SHP77 (cell line): ENCODE measurements at regions not wholly inside any gene's neighbourhood (a gene's known extent, or its start where the extent isn't known, plus 50 kb on each side); places are given as distances from the start of the nearest gene placed in this dataset.
A peak's percentile ranks its signal among the peaks of the same experiment; 100 is the strongest.
"Not testable (repeated sequence)": the region's sequence is repeated elsewhere in the genome, so short reads cannot be mapped to it uniquely, and the experiment has no call there.

Experiments used
- DNase-seq, 2 experiments: peaks; one replicate each; lab custom pipeline; 2025; lab: John Stamatoyannopoulos, UW

DNA sequence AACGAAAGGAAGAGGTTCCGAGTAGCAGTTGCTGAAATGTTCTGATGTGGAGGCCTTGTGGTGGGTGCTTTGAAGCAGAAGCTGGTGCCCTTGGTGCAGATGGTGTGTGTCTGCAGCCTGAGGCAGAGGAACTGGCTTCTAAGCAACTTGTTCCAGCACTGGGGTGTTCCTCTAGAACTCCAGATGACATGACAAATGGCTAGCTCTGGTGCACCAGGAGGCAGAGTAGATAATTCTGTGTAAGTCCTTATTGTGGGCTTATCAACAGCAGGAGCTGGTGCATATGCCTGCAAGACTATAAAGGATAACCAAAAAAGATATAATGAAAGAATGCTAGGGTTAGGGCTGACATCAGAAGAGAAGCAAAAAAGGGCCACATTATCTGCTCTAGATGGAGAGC lies 76.5 kb downstream of the ARL5B start:
- no peak for DNase-seq

- DNase-seq, result no peak
Measured at GRCh38 chr10:18737236-18737635, 78.0 kb downstream of the ARL5B start.

DNA sequence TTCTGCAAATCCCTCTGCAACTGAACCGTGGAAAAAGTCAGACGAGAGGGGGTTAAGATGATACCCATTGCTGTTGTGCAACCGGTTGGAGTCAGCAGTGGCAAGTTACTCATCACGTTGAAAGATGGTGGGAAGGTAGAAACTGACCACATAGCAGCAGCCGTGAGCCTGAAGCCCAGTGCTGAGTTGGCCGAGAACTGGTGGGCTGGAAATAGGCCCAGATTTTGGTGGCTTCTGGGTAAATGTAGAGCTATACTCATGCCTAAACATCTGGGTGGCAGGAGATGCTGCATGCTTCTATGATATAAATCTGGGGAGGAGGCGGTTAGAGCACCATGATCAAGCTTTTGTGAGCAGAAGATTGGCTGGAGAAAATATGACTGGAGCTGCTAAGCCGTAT lies 78.6 kb downstream of the ARL5B start:
- no peak for DNase-seq

- no peak for DNase-seq
Measured at GRCh38 chr10:18738835-18739234, 79.6 kb downstream of the ARL5B start.

DNA sequence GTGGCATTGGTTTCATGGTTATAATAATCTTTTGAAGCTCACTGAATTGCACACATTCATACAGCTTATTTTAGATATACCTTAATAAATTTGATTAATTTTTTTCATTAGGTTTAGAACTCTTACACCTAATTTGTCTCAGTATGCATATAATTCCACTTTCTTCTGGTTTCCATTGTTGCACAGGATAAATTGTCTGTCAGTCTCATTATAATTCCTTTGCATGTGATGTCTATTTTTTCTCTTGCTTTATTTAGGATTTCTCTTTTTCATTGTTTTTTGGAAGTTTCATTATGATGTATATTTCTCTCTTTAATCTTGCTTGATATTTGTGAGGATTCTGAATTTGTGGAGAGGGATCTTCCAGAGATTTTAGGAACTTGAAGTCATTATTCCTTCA lies 84.7 kb downstream of the ARL5B start:
- DNase-seq, result no peak

GRCh38 chr10:18753312-18753895 lies 94.2 kb downstream of the ARL5B start:
- no peak for DNase-seq

DNA sequence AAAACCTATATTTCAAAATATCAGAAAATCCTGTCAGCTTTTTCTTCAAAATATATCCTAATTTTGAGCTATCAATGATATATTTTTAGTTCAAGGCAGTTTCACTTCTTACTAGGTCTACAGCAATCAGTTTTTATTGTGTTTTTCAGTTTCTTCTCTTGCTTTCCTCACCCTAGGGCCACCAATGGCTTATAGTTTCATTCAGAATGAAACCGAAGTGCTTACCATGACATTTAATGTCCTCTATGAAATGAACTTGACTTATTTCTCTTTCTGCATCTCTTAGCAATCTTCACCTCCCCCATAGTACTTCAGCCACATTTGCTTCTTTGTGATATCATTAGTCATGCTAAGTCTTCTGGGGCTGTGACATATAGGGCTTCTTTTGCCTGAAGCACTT lies 100.3 kb downstream of the ARL5B start:
- DNase-seq, result no peak

DNA sequence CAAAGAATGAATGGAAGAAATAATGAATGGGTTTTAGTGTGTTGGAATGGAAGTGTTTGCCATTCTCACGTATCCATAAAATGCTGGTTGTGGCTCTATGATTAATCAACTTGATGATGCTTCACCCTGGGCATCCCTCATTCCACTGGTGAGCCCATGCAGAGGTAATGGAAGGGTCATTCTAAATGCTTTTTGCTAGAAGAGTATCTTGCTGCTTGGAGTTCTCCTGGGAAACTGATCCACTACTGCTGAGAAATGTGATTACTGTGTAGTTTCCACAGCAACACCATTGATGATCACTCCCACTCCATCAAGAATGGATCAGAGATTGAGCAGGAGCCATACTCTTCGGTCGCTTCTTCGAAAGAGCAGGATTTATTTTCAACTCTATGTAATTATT lies 101.6 kb downstream of the ARL5B start:
- DNase-seq, result no peak

GRCh38 chr10:18767981-18768380 lies 108.8 kb downstream of the ARL5B start:
- DNase-seq, result no peak

- DNase-seq, result no peak
Measured at GRCh38 chr10:18773180-18773579, 113.9 kb downstream of the ARL5B start.

- no peak for DNase-seq
Measured at GRCh38 chr10:18777258-18777657, 118.0 kb downstream of the ARL5B start.

- DNase-seq, result no peak
Measured at GRCh38 chr10:18786478-18786877, 127.2 kb downstream of the ARL5B start.

GRCh38 chr10:18793951-18794350 lies 134.7 kb downstream of the ARL5B start:
- DNase-seq, result peak in 1 of 2 experiments; percentile 8

- DNase-seq, result no peak
Measured at GRCh38 chr10:18795549-18795948, 136.3 kb downstream of the ARL5B start.

GRCh38 chr10:18797286-18797685 lies 138.1 kb downstream of the ARL5B start:
- no peak for DNase-seq

DNA sequence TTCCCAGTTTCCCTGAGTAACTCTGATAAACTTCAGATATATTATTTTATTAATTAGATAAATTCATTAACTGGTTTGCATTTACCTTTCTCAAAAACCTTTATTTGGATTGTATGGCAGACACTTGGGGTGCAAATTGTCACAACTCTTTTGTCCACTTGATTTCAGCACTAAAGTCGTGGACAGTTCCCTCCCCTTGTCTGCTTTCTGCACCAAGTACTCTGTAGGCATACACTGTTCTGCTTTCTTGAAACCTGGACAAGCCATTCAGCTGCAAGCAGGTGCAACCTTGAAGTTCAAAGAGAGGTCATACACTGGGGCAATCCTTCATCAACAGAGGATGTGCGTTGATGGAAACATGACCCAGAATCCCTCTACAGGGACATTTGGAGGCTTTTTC lies 162.9 kb downstream of the ARL5B start:
- no peak for DNase-seq

DNA sequence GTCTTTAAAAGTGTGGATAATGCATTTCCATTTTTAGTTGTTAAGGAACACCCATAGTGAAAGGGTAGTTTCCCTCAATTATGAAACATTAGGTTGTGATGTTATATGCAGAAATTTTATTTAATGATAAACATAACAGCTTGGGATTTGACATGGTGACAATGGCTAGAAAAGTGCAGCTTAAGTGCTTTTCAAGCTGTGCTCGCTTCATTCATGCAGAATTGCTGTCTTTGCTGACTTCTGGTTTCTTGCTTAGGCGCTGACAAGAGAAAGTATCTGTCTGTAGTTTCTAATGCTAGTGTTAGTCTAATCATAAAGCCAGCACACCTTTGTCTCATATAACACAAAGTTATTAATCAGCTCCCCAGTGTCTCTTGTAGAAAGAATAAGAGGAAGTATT lies 170.0 kb downstream of the ARL5B start:
- DNase-seq, result no peak

- no peak for DNase-seq
Measured at GRCh38 chr10:18830277-18830676, 171.0 kb downstream of the ARL5B start.

DNA sequence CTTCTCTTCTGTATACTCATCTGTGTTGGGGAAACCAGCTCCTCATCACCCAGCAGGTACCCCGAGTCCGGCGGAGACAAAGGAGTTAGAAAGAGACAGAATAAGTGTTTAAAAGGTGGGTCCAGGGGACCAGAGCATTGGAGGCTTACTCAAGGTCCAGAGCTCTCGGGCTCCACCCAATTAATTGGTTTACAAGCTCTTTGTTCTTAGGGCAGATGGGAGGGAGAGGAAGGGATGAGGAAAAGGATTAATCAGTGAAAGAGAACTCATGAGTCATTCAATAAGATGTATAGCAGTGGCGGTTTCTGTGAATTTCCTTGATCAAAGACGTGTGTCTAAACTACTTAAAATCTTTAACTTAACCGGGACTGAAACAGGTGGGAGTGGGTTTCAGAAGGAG lies 192.0 kb upstream of the MALRD1 start:
- DNase-seq, result not testable (repeated sequence)

GRCh38 chr10:18859659-18860058 lies 188.9 kb upstream of the MALRD1 start:
- no peak for DNase-seq

GRCh38 chr10:18860186-18860585 lies 188.4 kb upstream of the MALRD1 start:
- no peak for DNase-seq

GRCh38 chr10:18860631-18861240 lies 187.9 kb upstream of the MALRD1 start:
- no peak for DNase-seq

- no peak for DNase-seq
Measured at GRCh38 chr10:18861382-18861781, 187.2 kb upstream of the MALRD1 start.

GRCh38 chr10:18866852-18867251 lies 181.7 kb upstream of the MALRD1 start:
- no peak for DNase-seq
